ENCODE measurements at regions not wholly inside any gene's neighbourhood (a gene's known extent, or its start where the extent isn't known, plus 50 kb on each side); places are given as distances from the start of the nearest gene placed in this dataset.

DNA sequence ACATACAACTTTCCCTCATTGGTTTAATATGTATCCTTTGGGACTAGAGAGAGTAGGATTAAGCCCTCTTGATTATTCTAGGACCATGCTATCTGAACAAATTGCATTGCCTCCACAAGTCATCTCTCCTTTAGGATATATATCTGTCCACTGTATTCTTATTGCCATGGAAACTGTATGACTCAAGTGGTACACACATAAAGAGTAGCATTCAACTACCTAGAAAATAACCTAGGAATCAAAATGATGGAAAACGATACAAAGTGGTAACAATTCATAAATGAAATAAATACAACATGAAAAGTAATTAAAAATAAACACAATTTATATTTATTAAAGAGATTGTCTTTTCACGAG is 212.1 kb upstream of the P2RY1 start:
- intact Hi-C loops (cut with DNase I; ENCODE audit: low total_unique reads): no loop called here

DNA sequence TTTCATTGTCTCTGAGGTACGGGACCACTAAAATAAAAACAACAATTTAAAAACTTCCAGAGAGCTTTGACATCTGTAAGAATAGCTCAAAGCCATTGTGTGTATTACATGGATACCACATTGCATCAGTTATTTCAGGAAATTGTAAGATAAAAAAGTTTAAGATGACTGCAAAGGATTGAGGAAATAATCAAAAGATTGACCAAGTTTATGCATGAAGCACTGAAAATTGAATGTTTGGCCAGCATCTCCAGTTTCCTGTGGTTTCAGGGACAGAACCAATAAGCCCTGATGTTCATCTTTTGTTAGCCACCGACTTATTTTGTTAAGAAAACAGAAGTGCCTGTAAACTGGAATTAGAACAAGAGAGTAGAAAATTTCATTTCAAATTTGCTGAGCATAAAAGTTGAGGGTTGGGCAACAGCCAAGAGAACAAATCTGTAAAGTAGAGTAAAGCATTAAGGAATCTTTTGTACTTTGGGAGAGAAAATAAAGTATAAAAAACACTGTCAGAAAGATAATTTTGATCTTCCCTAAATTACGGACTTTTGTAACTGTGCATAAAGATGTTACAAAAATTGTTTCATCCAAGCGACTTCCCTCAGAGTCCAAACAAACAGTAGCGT is 211.5 kb upstream of the P2RY1 start:
- TF ChIP-seq, protein P1, sequence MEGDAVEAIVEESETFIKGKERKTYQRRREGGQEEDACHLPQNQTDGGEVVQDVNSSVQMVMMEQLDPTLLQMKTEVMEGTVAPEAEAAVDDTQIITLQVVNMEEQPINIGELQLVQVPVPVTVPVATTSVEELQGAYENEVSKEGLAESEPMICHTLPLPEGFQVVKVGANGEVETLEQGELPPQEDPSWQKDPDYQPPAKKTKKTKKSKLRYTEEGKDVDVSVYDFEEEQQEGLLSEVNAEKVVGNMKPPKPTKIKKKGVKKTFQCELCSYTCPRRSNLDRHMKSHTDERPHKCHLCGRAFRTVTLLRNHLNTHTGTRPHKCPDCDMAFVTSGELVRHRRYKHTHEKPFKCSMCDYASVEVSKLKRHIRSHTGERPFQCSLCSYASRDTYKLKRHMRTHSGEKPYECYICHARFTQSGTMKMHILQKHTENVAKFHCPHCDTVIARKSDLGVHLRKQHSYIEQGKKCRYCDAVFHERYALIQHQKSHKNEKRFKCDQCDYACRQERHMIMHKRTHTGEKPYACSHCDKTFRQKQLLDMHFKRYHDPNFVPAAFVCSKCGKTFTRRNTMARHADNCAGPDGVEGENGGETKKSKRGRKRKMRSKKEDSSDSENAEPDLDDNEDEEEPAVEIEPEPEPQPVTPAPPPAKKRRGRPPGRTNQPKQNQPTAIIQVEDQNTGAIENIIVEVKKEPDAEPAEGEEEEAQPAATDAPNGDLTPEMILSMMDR (IDR thresholded peaks at IDR 0.05): no peak
- TF ChIP-seq POLR2A (IDR thresholded peaks at IDR 0.05): no peak
- DNase-seq (ENCODE audit: low spot score in 2 of 2): no peak
- intact Hi-C loops (cut with DNase I; ENCODE audit: low total_unique reads): no loop called here
- 70 to 72% methylated on average over 5 of the region's 5 CpGs for WGBS, 2 donors
- H3K4me3 ChIP-seq (ENCODE audit: low read depth, poor library complexity, severe bottlenecking): no peak overlapping the region

More for the DNA sequence above, 212.1 kb upstream of the P2RY1 start:
- WGBS, 2 donors: 80 to 85% methylated on average over 2 of the region's 2 CpGs
- no peak overlapping the region for H3K4me3 ChIP-seq (ENCODE audit: low read depth, poor library complexity, severe bottlenecking)
- TF ChIP-seq POLR2A (IDR thresholded peaks at IDR 0.05): no peak
- TF ChIP-seq, protein P1 (IDR thresholded peaks at IDR 0.05): no peak
- no peak for DNase-seq (ENCODE audit: low spot score in 2 of 2)

DNA sequence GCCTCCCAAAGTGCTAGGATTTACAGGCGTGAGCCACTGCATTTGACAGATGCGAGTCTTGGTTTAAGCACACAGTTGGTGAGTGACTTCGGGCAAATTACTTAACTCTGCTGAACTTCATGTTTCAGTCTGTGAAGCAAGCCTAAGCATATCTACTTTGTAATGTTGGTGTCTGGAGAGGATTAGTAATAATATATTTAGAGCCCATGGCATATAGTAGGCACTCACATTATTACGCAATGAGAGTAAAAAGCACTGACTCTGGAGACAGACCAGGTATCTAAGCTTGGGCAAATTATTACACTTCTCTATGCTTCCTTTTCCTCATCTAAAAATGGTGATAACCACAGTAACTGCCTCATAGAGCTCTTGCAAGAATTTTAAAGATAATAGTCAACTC is 208.7 kb upstream of the P2RY1 start:
- DNase-seq (ENCODE audit: low spot score in 2 of 2): no peak
- intact Hi-C loops (cut with DNase I; ENCODE audit: low total_unique reads): no loop called here
- 73 to 74% methylated on average over 4 of the region's 4 CpGs for WGBS, 2 donors
- TF ChIP-seq POLR2A (IDR thresholded peaks at IDR 0.05): no peak
- TF ChIP-seq, protein P1 (IDR thresholded peaks at IDR 0.05): no peak
- H3K4me3 ChIP-seq (ENCODE audit: low read depth, poor library complexity, severe bottlenecking): no peak overlapping the region

DNA sequence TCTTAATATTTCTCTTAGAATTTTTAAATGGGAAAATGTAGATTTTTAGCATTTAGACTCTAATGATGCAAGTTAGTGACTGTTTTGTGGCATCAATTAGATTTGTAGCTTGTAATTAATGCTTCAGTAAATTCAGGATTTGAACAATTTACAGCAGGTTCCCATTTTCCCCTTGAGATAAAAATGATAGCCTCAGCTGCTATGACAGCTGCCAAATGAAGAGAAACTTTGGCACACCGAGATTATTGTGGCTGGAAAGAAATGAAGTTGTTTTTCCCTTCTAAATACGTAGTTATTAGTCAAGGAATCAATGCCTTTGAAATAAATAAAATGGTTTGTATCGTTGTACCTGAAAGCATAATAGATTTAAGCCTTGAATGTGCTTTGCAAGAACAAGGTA is 206.4 kb upstream of the P2RY1 start:
- no peak for DNase-seq (ENCODE audit: low spot score in 2 of 2)
- TF ChIP-seq POLR2A (IDR thresholded peaks at IDR 0.05): no peak
- intact Hi-C loops (cut with DNase I; ENCODE audit: low total_unique reads): no loop called here
- H3K4me3 ChIP-seq (ENCODE audit: low read depth, poor library complexity, severe bottlenecking): no peak overlapping the region
- 22 to 28% methylated on average over 3 of the region's 3 CpGs for WGBS, 2 donors

DNA sequence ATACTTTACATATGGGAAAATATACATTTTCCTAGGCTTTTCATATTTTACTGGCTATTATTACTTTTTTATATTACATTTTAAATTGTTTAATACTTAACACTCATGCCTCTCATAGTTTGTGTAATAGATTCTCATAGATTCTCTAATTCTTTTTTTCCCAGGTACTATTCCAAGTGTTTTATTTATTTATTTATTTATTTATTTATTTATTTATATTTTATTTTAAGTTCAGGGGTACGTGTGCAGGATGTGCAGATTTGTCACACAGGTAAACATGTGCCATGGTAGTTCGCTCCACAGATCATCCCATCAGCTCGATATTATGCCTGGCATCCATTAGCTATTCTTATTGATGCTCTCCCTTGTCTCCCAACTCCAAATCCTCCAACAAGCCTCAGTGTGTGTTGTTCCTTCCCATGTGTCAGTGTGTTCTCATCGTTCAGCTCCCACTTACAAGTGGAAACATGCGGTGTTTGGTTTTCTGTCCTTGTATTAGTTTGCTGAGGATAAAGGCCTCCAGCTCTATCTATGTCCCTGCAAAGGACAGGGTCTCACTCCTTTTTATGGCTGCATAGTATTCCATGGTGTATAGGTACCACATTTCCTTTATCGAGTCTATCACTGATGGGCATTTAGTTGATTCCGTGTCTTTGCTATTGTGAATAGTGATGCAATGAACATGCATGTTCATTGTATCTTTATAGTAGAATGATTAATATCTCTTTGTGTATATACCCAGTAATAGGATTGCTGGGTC is 205.4 kb upstream of the P2RY1 start:
- DNase-seq (ENCODE audit: low spot score in 2 of 2): no peak
- no peak overlapping the region for H3K4me3 ChIP-seq (ENCODE audit: low read depth, poor library complexity, severe bottlenecking)
- intact Hi-C loops (cut with DNase I; ENCODE audit: low total_unique reads): no loop called here
- 89 to 95% methylated on average over 7 of the region's 7 CpGs for WGBS, 2 donors
- no peak for TF ChIP-seq POLR2A (IDR thresholded peaks at IDR 0.05)
- TF ChIP-seq, protein P1 (IDR thresholded peaks at IDR 0.05): no peak

DNA sequence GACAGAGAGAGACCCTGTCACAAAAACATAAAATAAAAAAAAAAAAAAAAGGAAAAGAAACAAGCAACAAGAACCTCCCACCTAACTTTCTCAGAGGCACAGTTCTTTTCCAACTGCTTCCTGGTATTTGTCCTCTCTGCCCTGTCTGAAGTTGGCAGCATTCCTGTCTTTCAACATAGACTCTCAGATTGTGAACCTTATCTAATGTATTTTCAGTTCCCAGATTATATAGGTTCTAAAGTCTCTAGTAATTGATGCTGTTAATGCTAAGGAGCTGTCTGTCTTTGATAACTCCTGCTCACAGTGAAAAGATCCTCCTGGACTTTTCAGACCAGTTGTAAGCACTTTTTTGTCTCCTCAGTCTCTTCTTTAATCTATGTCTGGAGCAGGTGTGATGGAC is 199.5 kb upstream of the P2RY1 start:
- H3K4me3 ChIP-seq (ENCODE audit: low read depth, poor library complexity, severe bottlenecking): no peak overlapping the region
- intact Hi-C loops (cut with DNase I; ENCODE audit: low total_unique reads): no loop called here
- no peak for TF ChIP-seq POLR2A (IDR thresholded peaks at IDR 0.05)
- TF ChIP-seq, protein P1 (IDR thresholded peaks at IDR 0.05): no peak
- no peak for DNase-seq (ENCODE audit: low spot score in 2 of 2)

All from lower leg skin (tissue), 4 donors.